ENCODE measurements at regions not wholly inside any gene's neighbourhood (a gene's known extent, or its start where the extent isn't known, plus 50 kb on each side); places are given as distances from the start of the nearest gene placed in this dataset.
"Not testable (repeated sequence)": the region's sequence is repeated elsewhere in the genome, so short reads cannot be mapped to it uniquely, and the experiment has no call there.

GRCh38 chr14:19341627-19342026 lies 92.5 kb downstream of the POTEG start:
- not testable (repeated sequence) for H3K18ac ChIP-seq (ENCODE audit: low read length)

GRCh38 chr14:19344261-19344660 lies 89.9 kb downstream of the POTEG start:
- H3K4ac ChIP-seq (ENCODE audit: low read depth, low read length); H3K27me3 ChIP-seq (ENCODE audit: insufficient read depth, low read length); H3K79me2 ChIP-seq (ENCODE audit: control insufficient read depth, insufficient read depth, low read length, poor library complexity); H2AFZ ChIP-seq (ENCODE audit: insufficient read depth, low read length, poor library complexity); H3K23ac ChIP-seq (ENCODE audit: low read length); H3K4me2 ChIP-seq (ENCODE audit: low read length); H3K27ac ChIP-seq (ENCODE audit: low read depth, low read length); H3K9me3 ChIP-seq (ENCODE audit: insufficient read depth, low read depth, low read length); H2BK5ac ChIP-seq (ENCODE audit: low read depth, low read length, poor library complexity); H3K79me1 ChIP-seq (ENCODE audit: low read length); H3K4me1 ChIP-seq (ENCODE audit: control insufficient read depth in 1 of 2, insufficient read depth in 2 of 2, low read length in 2 of 2); H2BK120ac ChIP-seq (ENCODE audit: insufficient read depth, low read length, poor library complexity); H3K4me3 ChIP-seq (ENCODE audit: low read depth, low read length); H4K12ac ChIP-seq (ENCODE audit: low read depth, low read length); H3K9ac ChIP-seq (ENCODE audit: low read length); H3K18ac ChIP-seq (ENCODE audit: low read length); H2BK12ac ChIP-seq (ENCODE audit: low read length); H2AK5ac ChIP-seq (ENCODE audit: low read length); H4K91ac ChIP-seq (ENCODE audit: low read depth, low read length); H3K36me3 ChIP-seq (ENCODE audit: control insufficient read depth in 1 of 2, insufficient read depth in 2 of 2, low read length in 2 of 2); H3K14ac ChIP-seq (ENCODE audit: low read length); H4K8ac ChIP-seq (ENCODE audit: low read depth, low read length): not testable (repeated sequence)
- no CpG with 5 or more reads among the region's 4 CpGs for WGBS (ENCODE audit: extremely low coverage, insufficient coverage, insufficient read length)
- DNase-seq, result peak in 1 of 2 donors; percentile 0

More at GRCh38 chr14:19341627-19342026, 92.5 kb downstream of the POTEG start:
- not testable (repeated sequence) for H3K27ac ChIP-seq (ENCODE audit: low read depth, low read length); H2AFZ ChIP-seq (ENCODE audit: insufficient read depth, low read length, poor library complexity); H3K4ac ChIP-seq (ENCODE audit: low read depth, low read length); H3K9ac ChIP-seq (ENCODE audit: low read length); H3K36me3 ChIP-seq (ENCODE audit: control insufficient read depth in 1 of 2, insufficient read depth in 2 of 2, low read length in 2 of 2); H4K91ac ChIP-seq (ENCODE audit: low read depth, low read length); H3K23ac ChIP-seq (ENCODE audit: low read length); H3K27me3 ChIP-seq (ENCODE audit: insufficient read depth, low read length); H2BK5ac ChIP-seq (ENCODE audit: low read depth, low read length, poor library complexity); H3K14ac ChIP-seq (ENCODE audit: low read length); H3K9me3 ChIP-seq (ENCODE audit: insufficient read depth, low read depth, low read length); H2AK5ac ChIP-seq (ENCODE audit: low read length); H3K4me2 ChIP-seq (ENCODE audit: low read length); H3K79me1 ChIP-seq (ENCODE audit: low read length); H4K12ac ChIP-seq (ENCODE audit: low read depth, low read length); H2BK120ac ChIP-seq (ENCODE audit: insufficient read depth, low read length, poor library complexity); DNase-seq; H3K4me3 ChIP-seq (ENCODE audit: low read depth, low read length); H3K4me1 ChIP-seq (ENCODE audit: control insufficient read depth in 1 of 2, insufficient read depth in 2 of 2, low read length in 2 of 2); H2BK12ac ChIP-seq (ENCODE audit: low read length); H4K8ac ChIP-seq (ENCODE audit: low read depth, low read length); H3K79me2 ChIP-seq (ENCODE audit: control insufficient read depth, insufficient read depth, low read length, poor library complexity)
- WGBS (ENCODE audit: extremely low coverage, insufficient coverage, insufficient read length), result no CpG with 5 or more reads among the region's 6 CpGs

- H3K79me2 ChIP-seq (ENCODE audit: control insufficient read depth, insufficient read depth, low read length, poor library complexity); H3K14ac ChIP-seq (ENCODE audit: low read length); H2BK5ac ChIP-seq (ENCODE audit: low read depth, low read length, poor library complexity); H3K18ac ChIP-seq (ENCODE audit: low read length); H4K91ac ChIP-seq (ENCODE audit: low read depth, low read length); H3K4me2 ChIP-seq (ENCODE audit: low read length); H3K4ac ChIP-seq (ENCODE audit: low read depth, low read length); H4K8ac ChIP-seq (ENCODE audit: low read depth, low read length); H2BK120ac ChIP-seq (ENCODE audit: insufficient read depth, low read length, poor library complexity); H3K27ac ChIP-seq (ENCODE audit: low read depth, low read length); H3K4me1 ChIP-seq (ENCODE audit: control insufficient read depth in 1 of 2, insufficient read depth in 2 of 2, low read length in 2 of 2); H2AK5ac ChIP-seq (ENCODE audit: low read length); H3K9me3 ChIP-seq (ENCODE audit: insufficient read depth, low read depth, low read length); H3K23ac ChIP-seq (ENCODE audit: low read length); H4K12ac ChIP-seq (ENCODE audit: low read depth, low read length); H2BK12ac ChIP-seq (ENCODE audit: low read length); H3K36me3 ChIP-seq (ENCODE audit: control insufficient read depth in 1 of 2, insufficient read depth in 2 of 2, low read length in 2 of 2); DNase-seq; H2AFZ ChIP-seq (ENCODE audit: insufficient read depth, low read length, poor library complexity); H3K27me3 ChIP-seq (ENCODE audit: insufficient read depth, low read length); H3K79me1 ChIP-seq (ENCODE audit: low read length); H3K4me3 ChIP-seq (ENCODE audit: low read depth, low read length); H3K9ac ChIP-seq (ENCODE audit: low read length): not testable (repeated sequence)
- WGBS (ENCODE audit: extremely low coverage, insufficient coverage, insufficient read length), result no CpG with 5 or more reads among the region's 20 CpGs
These were observed 89.5 kb downstream of the POTEG start for GRCh38 chr14:19344689-19345088.

- WGBS (ENCODE audit: extremely low coverage, insufficient coverage, insufficient read length), result no CpG with 5 or more reads among the region's 26 CpGs
- H4K8ac ChIP-seq (ENCODE audit: low read depth, low read length), result not testable (repeated sequence)
These were observed 88.7 kb downstream of the POTEG start for GRCh38 chr14:19345298-19345911.

More at GRCh38 chr14:19345298-19345911, 88.7 kb downstream of the POTEG start:
- H3K79me1 ChIP-seq (ENCODE audit: low read length); H3K9ac ChIP-seq (ENCODE audit: low read length); H3K14ac ChIP-seq (ENCODE audit: low read length); H3K9me3 ChIP-seq (ENCODE audit: insufficient read depth, low read depth, low read length); H2BK5ac ChIP-seq (ENCODE audit: low read depth, low read length, poor library complexity); H2BK120ac ChIP-seq (ENCODE audit: insufficient read depth, low read length, poor library complexity); H3K4me3 ChIP-seq (ENCODE audit: low read depth, low read length); DNase-seq; H2AK5ac ChIP-seq (ENCODE audit: low read length); H3K79me2 ChIP-seq (ENCODE audit: control insufficient read depth, insufficient read depth, low read length, poor library complexity); H3K4me1 ChIP-seq (ENCODE audit: control insufficient read depth in 1 of 2, insufficient read depth in 2 of 2, low read length in 2 of 2); H3K27ac ChIP-seq (ENCODE audit: low read depth, low read length); H3K27me3 ChIP-seq (ENCODE audit: insufficient read depth, low read length); H3K36me3 ChIP-seq (ENCODE audit: control insufficient read depth in 1 of 2, insufficient read depth in 2 of 2, low read length in 2 of 2); H2BK12ac ChIP-seq (ENCODE audit: low read length); H3K4me2 ChIP-seq (ENCODE audit: low read length); H2AFZ ChIP-seq (ENCODE audit: insufficient read depth, low read length, poor library complexity); H4K12ac ChIP-seq (ENCODE audit: low read depth, low read length); H3K4ac ChIP-seq (ENCODE audit: low read depth, low read length); H3K18ac ChIP-seq (ENCODE audit: low read length); H3K23ac ChIP-seq (ENCODE audit: low read length); H4K91ac ChIP-seq (ENCODE audit: low read depth, low read length): not testable (repeated sequence)

All from trophoblast cell (in vitro differentiated cells and primary cell).